ENCODE measurements at regions not wholly inside any gene's neighbourhood (a gene's known extent, or its start where the extent isn't known, plus 50 kb on each side); places are given as distances from the start of the nearest gene placed in this dataset.
"Not testable (repeated sequence)": the region's sequence is repeated elsewhere in the genome, so short reads cannot be mapped to it uniquely, and the experiment has no call there.

- DNase-seq (ENCODE audit: low spot score) = no peak
Observed at GRCh38 chr16:16879567-16880251, 500.8 kb downstream of the NPIPA7 start.

DNA sequence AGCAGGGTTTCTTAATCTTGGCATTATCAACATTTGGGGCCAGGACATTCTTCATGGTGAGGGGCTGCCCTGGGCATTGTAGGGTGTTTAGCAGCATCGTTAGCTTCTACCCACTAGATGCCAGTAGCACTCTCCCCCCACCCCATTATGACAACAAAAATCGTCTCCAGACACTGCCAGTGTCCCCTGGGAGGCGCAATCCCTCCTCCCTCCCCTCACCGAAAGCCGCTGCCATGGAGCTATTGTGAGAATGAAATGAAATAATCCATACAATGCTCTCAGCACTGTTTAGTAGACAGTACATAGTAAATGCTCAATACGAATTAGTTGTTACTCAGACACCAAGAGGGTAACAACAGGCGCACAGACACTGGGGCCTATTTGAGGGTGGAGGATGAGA lies 502.9 kb downstream of the NPIPA7 start:
- no peak for DNase-seq (ENCODE audit: low spot score)

DNA sequence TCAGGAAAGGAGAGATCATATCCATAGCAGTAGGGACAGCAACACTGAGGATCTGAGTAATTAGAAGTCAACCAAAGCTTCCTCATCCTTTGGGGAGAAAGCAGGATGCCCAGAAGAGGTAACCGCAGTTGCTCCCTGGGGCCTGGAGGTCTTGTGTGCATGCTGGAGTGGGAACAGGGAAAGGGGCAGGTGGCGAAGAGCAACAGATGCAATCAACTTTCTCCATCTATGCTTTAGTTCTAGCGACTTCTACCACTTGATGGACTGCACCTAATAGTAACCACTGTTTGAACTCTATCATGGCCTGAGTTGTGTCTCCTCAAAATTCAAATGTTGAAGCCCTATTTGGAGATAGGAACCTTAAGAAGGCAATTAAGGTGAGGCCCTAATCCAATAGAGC lies 503.8 kb downstream of the NPIPA7 start:
- no peak for DNase-seq (ENCODE audit: low spot score)

- no peak for DNase-seq (ENCODE audit: low spot score)
Observed at GRCh38 chr16:16884451-16884850, 505.5 kb downstream of the NPIPA7 start.

- no peak for DNase-seq (ENCODE audit: low spot score)
Observed at GRCh38 chr16:16887193-16887592, 508.3 kb downstream of the NPIPA7 start.

DNA sequence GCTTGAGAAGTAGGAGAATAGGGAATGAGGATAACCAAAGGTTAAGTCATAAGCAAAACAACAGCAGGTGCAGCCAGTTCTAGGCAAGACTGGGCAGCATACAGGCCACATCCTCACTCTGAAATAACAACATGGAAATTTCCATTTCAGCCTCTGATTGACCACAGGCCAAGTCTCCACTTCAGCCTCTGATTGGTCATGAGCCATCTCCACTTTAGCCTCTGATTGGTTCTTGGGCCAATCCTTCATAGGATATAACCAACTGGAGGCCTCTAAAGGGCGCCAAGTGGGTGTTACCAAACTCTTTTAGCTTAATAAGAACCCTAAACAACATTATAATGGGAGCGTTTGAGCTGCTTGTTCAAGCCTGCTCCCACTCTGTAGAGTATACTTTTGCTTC lies 512.0 kb downstream of the NPIPA7 start:
- no peak for DNase-seq (ENCODE audit: low spot score)

- no peak for DNase-seq (ENCODE audit: low spot score)
Observed at GRCh38 chr16:16904601-16905000, 525.7 kb downstream of the NPIPA7 start.

- DNase-seq (ENCODE audit: low spot score) = no peak
Observed at GRCh38 chr16:16905850-16906249, 526.9 kb downstream of the NPIPA7 start.

GRCh38 chr16:16907089-16907488 lies 528.1 kb downstream of the NPIPA7 start:
- DNase-seq (ENCODE audit: low spot score) = no peak

GRCh38 chr16:16908077-16908476 lies 529.1 kb downstream of the NPIPA7 start:
- no peak for DNase-seq (ENCODE audit: low spot score)

DNA sequence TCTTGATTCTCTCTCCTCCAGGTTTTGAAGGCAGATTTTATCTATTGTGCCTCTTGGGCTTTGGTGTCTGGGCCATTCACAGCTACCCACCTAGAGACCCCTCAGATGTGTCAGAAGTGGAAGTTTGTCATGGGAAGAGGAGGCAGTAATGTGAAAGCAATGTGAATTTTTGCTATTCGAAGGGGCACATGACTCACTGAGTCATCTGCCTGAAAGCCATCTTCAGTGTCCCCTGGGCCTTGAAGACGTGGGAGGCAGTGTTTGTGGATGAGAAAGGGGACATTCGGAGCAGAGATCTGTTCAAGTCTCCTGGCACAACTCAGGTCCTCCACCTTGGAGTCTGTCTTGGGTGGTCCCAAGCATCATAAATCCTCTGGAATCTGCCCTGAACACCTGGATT lies 530.2 kb downstream of the NPIPA7 start:
- DNase-seq (ENCODE audit: low spot score) = no peak

DNA sequence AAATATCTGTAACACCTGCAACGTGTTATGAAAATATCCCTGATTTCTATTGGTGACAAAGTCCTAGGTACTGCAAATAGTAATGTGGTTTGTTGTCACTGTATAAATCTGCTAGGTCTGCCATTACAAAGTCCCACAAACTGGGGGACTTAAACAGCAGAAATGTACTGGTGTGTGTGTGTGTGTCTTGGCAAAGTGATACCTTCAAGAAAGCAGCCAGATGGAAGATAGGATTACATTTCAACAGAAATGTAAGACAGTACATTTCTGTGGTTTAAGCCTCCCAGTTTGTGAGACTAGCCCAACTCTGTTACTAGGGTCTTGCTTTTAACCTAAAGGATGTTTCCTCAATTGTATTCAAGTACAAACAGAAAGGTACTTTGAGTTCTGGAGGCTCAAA lies 531.7 kb downstream of the NPIPA7 start:
- DNase-seq (ENCODE audit: low spot score) = no peak

DNA sequence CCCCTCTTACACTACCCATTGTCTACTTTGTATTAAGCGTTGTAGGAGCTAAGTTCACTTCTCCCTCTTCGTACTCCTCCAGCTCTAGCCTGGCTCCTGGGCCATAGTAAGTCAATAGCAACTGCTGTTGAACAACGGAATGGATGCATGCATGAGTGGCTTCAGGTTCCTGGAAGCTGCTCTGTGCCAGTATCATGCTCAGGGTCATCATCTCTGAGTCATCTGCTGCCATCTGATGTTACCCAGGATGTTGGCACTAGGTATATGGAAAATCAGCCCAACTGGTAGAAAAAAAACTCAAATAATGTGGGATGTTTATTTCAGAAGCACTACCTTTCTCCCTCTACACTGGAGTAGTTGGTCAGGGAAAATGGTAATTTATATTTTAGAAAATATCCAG lies 536.8 kb downstream of the NPIPA7 start:
- no peak for DNase-seq (ENCODE audit: low spot score)

GRCh38 chr16:16917191-16917785 lies 538.3 kb downstream of the NPIPA7 start:
- no peak for DNase-seq (ENCODE audit: low spot score)

DNA sequence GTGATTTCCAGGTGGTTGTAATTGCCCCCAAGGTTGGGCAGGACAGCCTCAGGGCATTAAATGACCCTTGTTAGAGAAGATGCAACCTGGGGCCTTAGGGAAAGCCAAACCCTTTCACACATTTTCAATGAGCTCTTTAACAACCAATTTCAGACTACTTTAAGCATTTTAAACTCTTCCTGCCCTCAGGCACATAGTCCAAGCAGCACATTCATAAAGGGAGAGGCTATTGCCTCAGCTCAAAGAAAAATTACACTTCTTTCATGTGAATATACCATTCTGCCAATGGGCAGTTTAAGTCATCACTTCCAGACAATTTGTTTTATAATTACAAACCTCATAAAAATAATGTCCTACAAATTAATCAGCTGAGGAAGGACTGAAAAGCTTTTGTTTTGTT lies 544.5 kb downstream of the NPIPA7 start:
- no peak for DNase-seq (ENCODE audit: low spot score)

DNA sequence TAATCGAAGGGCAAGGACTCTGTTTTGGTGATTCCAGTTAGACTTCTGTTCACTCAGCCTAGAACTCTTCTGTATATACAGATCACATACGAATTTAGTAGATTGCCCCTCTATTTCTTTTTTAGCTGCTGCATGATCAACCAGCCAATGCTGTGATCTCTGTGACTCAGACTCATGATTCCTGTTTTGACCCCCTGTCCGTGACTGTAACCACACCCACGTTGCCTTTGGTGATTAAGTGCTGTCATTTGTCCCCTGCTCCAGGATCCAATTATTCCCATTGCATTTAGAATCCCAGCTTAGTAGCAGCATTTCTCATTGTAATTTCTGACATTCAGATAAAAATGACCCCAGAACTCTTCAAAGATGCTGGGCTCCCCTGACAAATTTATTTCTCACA lies 545.7 kb downstream of the NPIPA7 start:
- DNase-seq (ENCODE audit: low spot score) = no peak

DNA sequence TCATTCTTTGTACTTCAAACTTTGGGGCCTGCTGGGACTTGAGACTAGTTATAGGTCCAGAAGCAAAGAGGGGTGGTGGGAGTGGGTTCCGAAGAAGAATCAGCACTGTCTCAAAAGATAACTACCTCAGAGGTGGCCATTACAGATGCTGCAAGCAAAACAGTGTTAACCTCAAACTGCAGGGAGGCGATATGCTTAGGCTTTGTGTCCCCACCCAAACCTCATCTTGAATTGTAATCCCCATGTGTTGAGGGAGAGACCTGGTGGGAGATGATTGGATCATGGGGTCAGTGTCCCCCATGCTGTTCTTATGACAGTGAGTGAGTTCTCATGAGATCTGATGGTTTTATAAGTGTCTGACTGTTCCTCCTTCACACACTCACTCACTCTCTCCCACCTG lies 545.3 kb downstream of the XYLT1 start:
- no peak for DNase-seq (ENCODE audit: low spot score)

DNA sequence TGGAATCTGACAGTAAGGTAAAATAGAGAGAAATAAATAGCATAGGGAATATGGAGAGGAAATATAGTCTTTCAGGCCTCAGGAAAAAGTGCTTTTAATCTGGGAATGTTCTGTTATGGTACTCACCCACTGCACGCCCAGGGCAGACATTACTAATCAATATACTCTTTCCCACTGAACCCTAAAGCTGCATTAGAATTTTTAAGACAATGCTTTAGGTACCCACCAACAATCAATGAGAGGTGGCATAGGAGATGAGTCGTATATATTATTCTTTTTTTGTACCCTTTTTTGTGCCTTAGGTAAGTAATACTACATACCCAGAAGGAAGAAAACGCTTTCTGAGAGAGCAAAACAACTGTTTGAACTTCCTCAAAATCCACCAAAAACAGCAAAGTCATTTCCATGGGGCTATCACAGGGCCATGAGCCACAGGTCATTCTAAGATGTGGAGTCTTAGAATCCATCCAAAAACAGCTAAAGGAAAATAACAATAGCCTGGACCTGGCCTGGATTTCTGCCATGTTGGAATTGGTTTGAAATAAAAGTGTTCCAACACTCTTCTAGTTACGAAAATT lies 542.1 kb downstream of the XYLT1 start:
- DNase-seq (ENCODE audit: low spot score) = no peak

DNA sequence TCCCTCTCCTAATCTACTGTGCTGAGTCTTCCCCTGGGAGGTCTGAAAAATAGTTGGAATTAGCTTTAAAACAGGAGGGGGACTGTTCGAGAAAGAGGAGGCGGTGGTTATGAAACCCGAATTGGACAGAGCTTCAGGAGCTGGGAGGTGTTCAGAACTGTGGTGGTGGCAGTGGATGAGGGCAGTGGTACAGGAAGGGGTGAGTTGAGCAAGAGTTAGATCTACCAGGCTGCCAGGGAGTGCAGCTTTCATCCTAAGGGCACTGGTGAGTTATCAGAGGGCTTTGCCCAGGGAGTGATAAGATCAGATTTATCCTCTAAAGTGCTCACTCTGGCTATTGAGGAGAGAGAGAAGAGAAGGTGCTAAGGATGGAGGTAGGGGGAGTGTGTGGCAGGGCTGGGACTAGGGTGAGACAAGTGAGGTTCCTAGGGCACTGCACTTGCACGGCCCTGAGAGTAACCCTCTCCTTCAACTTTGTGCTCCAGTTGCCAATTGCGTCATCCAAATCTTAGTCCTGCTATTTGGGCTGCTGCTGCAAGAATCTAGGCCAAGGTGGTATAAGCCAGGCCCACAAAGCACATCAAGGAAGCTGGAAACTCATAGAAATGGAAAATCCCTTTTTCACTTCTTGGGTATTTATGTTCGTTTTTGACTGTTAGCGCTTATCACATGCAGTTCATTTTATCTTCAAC lies 540.3 kb downstream of the XYLT1 start:
- no peak for DNase-seq (ENCODE audit: low spot score)

- DNase-seq (ENCODE audit: low spot score) = no peak
Observed at GRCh38 chr16:16933861-16934260, 536.9 kb downstream of the XYLT1 start.

- DNase-seq (ENCODE audit: low spot score) = no peak
Observed at GRCh38 chr16:16934660-16935059, 536.1 kb downstream of the XYLT1 start.

GRCh38 chr16:16935909-16936308 lies 534.9 kb downstream of the XYLT1 start:
- not testable (repeated sequence) for DNase-seq (ENCODE audit: low spot score)

DNA sequence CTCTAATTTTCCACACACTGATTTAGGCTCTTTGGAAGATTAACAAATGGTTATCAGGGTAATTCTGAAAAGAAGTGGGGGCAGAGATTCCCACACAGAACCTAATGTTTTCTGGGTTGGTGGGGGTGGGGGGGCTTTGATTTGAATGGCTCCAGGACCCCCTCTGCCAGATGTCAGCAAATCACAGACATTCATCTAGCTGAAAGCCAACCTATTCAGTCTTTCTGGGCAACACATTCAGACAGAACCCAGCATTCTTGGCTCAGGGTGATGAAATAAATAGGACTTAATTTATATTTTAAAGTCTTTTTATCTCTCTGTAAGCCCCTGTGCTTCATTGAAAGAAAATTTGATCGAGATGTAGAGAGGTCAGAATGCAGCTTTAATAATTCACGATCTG lies 533.2 kb downstream of the XYLT1 start:
- no peak for DNase-seq (ENCODE audit: low spot score)

Data from H4 (cell line).